GM12874 (cell line): ENCODE measurements at regions not wholly inside any gene's neighbourhood (a gene's known extent, or its start where the extent isn't known, plus 50 kb on each side); places are given as distances from the start of the nearest gene placed in this dataset.

Experiments used
- CTCF ChIP-seq: IDR thresholded peaks from 2 replicates; pipeline ENCODE4 v1.5.1; 2011; ENCODE audit warnings: low read depth, mild to moderate bottlenecking, control low read depth, low read length, moderate library complexity; ENCODE audit not compliant: insufficient read depth

- no peak for TF ChIP-seq CTCF
Observed at GRCh38 chr3:43922374-43922773, 231.6 kb downstream of the ABHD5 start.

- no peak for TF ChIP-seq CTCF
Observed at GRCh38 chr3:43923104-43923882, 232.6 kb downstream of the ABHD5 start.

- no peak for TF ChIP-seq CTCF
Observed at GRCh38 chr3:43926055-43926454, 235.3 kb downstream of the ABHD5 start.

- no peak for TF ChIP-seq CTCF
Observed at GRCh38 chr3:43932921-43933320, 242.2 kb downstream of the ABHD5 start.

- TF ChIP-seq CTCF: no peak
Observed at GRCh38 chr3:43948013-43948412, 257.3 kb downstream of the ABHD5 start.

- TF ChIP-seq CTCF: no peak
Observed at GRCh38 chr3:43949594-43949993, 258.9 kb downstream of the ABHD5 start.

- TF ChIP-seq CTCF: no peak
Observed at GRCh38 chr3:43950775-43951174, 260.0 kb downstream of the ABHD5 start.
